ENCODE measurements at regions not wholly inside any gene's neighbourhood (a gene's known extent, or its start where the extent isn't known, plus 50 kb on each side); places are given as distances from the start of the nearest gene placed in this dataset.

- Histone ChIP-seq H3K36me3 (no peaks in the 10 kb centered on the region), H3K4me3 (ENCODE audit: low read depth, low read length) (no peak overlapping the region), H3K4me1 (no peaks in the 10 kb centered on the region), H3K9me3 (no peaks in the 10 kb centered on the region), H3K27me3 (no peaks in the 10 kb centered on the region)
- no peak for TF ChIP-seq CTCF (IDR thresholded peaks at IDR 0.05; ENCODE audit: low read depth, low read length)
- DNase-seq: no peak
These were observed 601.2 kb downstream of the CDH26 start for GRCh38 chr20:60559462-60559861.

GRCh38 chr20:60561052-60561451 lies 602.8 kb downstream of the CDH26 start:
- H3K36me3 ChIP-seq: no peaks in the 10 kb centered on the region

GRCh38 chr20:60565083-60565482 lies 606.9 kb downstream of the CDH26 start:
- no peaks in the 10 kb centered on the region for H3K36me3 ChIP-seq
- TF ChIP-seq CTCF (IDR thresholded peaks at IDR 0.05; ENCODE audit: low read depth, low read length): no peak
- H3K9me3 ChIP-seq: no peaks in the 10 kb centered on the region
- no peaks in the 10 kb centered on the region for H3K4me1 ChIP-seq
- DNase-seq: no peak
- no peak overlapping the region for H3K4me3 ChIP-seq (ENCODE audit: low read depth, low read length)
- no peaks in the 10 kb centered on the region for H3K27me3 ChIP-seq

More at GRCh38 chr20:60561052-60561451, 602.8 kb downstream of the CDH26 start:
- Histone ChIP-seq H3K4me3 (ENCODE audit: low read depth, low read length) (no peak overlapping the region), H3K9me3 (no peaks in the 10 kb centered on the region), H3K4me1 (no peaks in the 10 kb centered on the region), H3K27me3 (no peaks in the 10 kb centered on the region)
- TF ChIP-seq CTCF (IDR thresholded peaks at IDR 0.05; ENCODE audit: low read depth, low read length): no peak
- no peak for DNase-seq

- H3K36me3 ChIP-seq: no peaks in the 10 kb centered on the region
- no peak for DNase-seq
- no peaks in the 10 kb centered on the region for H3K27me3 ChIP-seq
- no peaks in the 10 kb centered on the region for H3K9me3 ChIP-seq
- no peak overlapping the region for H3K4me3 ChIP-seq (ENCODE audit: low read depth, low read length)
- H3K4me1 ChIP-seq: no peaks in the 10 kb centered on the region
- no peak for TF ChIP-seq CTCF (IDR thresholded peaks at IDR 0.05; ENCODE audit: low read depth, low read length)
These were observed 607.3 kb downstream of the CDH26 start for GRCh38 chr20:60565551-60565950.

- no peak for DNase-seq
- no peaks in the 10 kb centered on the region for H3K4me1 ChIP-seq
- H3K27me3 ChIP-seq: no peaks in the 10 kb centered on the region
- no peaks in the 10 kb centered on the region for H3K36me3 ChIP-seq
- no peak for TF ChIP-seq CTCF (IDR thresholded peaks at IDR 0.05; ENCODE audit: low read depth, low read length)
- H3K9me3 ChIP-seq: no peaks in the 10 kb centered on the region
- no peak overlapping the region for H3K4me3 ChIP-seq (ENCODE audit: low read depth, low read length)
These were observed 610.9 kb downstream of the CDH26 start for GRCh38 chr20:60569116-60569515.

GRCh38 chr20:60570481-60571277 lies 612.5 kb downstream of the CDH26 start:
- Histone ChIP-seq H3K36me3 (no peaks in the 10 kb centered on the region), H3K4me3 (ENCODE audit: low read depth, low read length) (no peak overlapping the region), H3K27me3 (no peaks in the 10 kb centered on the region), H3K4me1 (no peaks in the 10 kb centered on the region), H3K9me3 (no peaks in the 10 kb centered on the region)
- DNase-seq: no peak
- TF ChIP-seq CTCF (IDR thresholded peaks at IDR 0.05; ENCODE audit: low read depth, low read length): no peak
